ENCODE measurements at regions not wholly inside any gene's neighbourhood (a gene's known extent, or its start where the extent isn't known, plus 50 kb on each side); places are given as distances from the start of the nearest gene placed in this dataset.

DNA sequence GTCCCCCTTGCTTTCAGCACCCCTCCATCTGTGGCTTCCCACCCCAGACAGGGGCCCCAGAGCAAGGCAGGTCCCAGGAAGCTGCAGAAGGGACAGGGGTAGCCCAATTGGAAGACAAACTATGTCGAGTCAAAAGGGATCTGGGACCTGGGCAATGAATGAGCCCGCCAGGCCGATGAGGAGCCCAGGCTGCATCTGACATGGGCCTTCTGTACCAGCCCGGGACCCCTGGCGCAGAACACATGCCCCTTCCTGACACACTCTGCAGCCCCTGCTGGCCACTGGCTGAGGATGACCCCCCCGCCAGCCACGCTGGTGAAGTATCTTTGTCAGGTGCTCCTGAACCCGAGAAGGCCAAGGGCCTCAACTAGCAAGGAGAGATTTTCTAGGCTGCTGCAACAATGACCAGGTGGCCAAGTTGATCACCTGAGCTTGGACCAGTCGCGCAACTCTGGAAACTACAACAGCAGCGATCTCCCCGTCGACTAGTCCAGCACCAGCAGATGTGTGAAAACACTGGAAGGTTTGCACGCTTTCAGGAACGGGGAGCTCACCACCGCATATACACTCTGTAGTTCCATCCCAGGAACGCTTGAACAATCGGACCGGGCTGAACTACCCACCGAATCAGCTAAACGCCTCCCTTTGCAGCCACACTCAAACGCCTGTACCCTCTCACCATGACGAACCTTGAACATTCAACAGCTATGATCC lies 119.0 kb downstream of the NCOR2 start:
- no peak for TF ChIP-seq ZNF274 (IDR thresholded peaks at IDR 0.05; ENCODE audit: low read depth, low read length)
- no peak for TF ChIP-seq SUZ12 (IDR thresholded peaks at IDR 0.05; ENCODE audit: extremely low read depth, insufficient read depth, insufficient read length)
